Ovary (tissue), 3 donors: ENCODE measurements at regions not wholly inside any gene's neighbourhood (a gene's known extent, or its start where the extent isn't known, plus 50 kb on each side); places are given as distances from the start of the nearest gene placed in this dataset.
"Not testable (repeated sequence)": the region's sequence is repeated elsewhere in the genome, so short reads cannot be mapped to it uniquely, and the experiment has no call there.

Experiments used
- EP300 ChIP-seq: sonication (generic); formaldehyde crosslinking; IDR thresholded peaks from one replicate; pipeline ENCODE4 v1.6.1; 2017; ENCODE audit warnings: antibody characterized with exemption
- TF ChIP-seq, protein P1 (sequence below), 3 donors: fragments of 450-650 bp in 2 of 3; fragments of 200-600 bp in 1 of 3; IDR thresholded peaks; one replicate each; pipeline versions ENCODE4 v1.5.1 to v1.8.0; 2016 to 2022; ENCODE audit warnings: antibody characterized with exemption in 3 of 3, mild to moderate bottlenecking in 1 of 3
- donor health status: DM: no; HTN: no; CAD: no.

DNA sequence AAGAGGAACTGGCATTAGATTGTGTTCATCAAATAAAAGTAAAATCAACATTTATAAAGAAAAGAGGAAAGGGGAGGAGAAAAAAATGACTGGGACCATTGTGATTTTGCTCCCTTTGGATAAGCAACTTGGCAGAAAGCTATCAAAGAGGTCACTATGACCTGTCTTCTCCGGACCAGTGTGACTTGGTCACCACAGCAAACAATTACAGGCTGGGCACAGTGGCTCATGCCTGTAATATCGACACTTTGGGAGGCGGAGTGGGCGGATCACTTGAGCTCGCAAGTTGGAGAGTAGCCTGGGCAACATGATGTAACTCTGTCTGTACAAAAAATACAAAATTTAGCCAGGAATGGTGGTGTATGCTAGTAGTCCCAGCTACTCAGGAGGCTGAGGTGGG lies 55.5 kb upstream of the PPIAL4F start:
- TF ChIP-seq, protein P1, sequence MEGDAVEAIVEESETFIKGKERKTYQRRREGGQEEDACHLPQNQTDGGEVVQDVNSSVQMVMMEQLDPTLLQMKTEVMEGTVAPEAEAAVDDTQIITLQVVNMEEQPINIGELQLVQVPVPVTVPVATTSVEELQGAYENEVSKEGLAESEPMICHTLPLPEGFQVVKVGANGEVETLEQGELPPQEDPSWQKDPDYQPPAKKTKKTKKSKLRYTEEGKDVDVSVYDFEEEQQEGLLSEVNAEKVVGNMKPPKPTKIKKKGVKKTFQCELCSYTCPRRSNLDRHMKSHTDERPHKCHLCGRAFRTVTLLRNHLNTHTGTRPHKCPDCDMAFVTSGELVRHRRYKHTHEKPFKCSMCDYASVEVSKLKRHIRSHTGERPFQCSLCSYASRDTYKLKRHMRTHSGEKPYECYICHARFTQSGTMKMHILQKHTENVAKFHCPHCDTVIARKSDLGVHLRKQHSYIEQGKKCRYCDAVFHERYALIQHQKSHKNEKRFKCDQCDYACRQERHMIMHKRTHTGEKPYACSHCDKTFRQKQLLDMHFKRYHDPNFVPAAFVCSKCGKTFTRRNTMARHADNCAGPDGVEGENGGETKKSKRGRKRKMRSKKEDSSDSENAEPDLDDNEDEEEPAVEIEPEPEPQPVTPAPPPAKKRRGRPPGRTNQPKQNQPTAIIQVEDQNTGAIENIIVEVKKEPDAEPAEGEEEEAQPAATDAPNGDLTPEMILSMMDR (IDR thresholded peaks at IDR 0.05): not testable (repeated sequence)
- TF ChIP-seq EP300: not testable (repeated sequence)
